Neural crest cell (in vitro differentiated cells): ENCODE measurements at regions not wholly inside any gene's neighbourhood (a gene's known extent, or its start where the extent isn't known, plus 50 kb on each side); places are given as distances from the start of the nearest gene placed in this dataset.

Experiments used
- DNase-seq: peaks from one replicate; pipeline ENCODE4 v3.0.0; 2021; ENCODE audit warnings: low read depth, mixed read lengths, low spot score
- H3K27ac Mint-ChIP-seq: one replicate; pipeline ENCODE4 v1.8.0; 2021; ENCODE audit warnings: mild to moderate bottlenecking, mixed read lengths; ENCODE audit not compliant: unreplicated experiment
- H3K27me3 Mint-ChIP-seq: 2 replicates; pipeline ENCODE4 v1.8.0; 2021; ENCODE audit warnings: low read depth, mild to moderate bottlenecking, mixed read lengths
- H3K36me3 Mint-ChIP-seq: 2 replicates; pipeline ENCODE4 v1.8.0; 2021; ENCODE audit warnings: low read depth, mild to moderate bottlenecking, mixed read lengths
- H3K4me1 Mint-ChIP-seq: 2 replicates; pipeline ENCODE4 v1.8.0; 2021; ENCODE audit warnings: mixed read lengths
- H3K4me3 Mint-ChIP-seq: one replicate; pipeline ENCODE4 v1.8.0; 2021; ENCODE audit warnings: mild to moderate bottlenecking, mixed read lengths
- H3K9me3 Mint-ChIP-seq: 2 replicates; pipeline ENCODE4 v1.8.0; 2021; ENCODE audit warnings: mixed read lengths
- CTCF ChIP-seq: fragments of 200-600 bp; sonication (generic); conservative IDR thresholded peaks from 2 replicates; pipeline ENCODE4 v1.5.0; 2021; ENCODE audit warnings: antibody characterized with exemption, mild to moderate bottlenecking

- H3K27me3 Mint-ChIP-seq = no peaks in the 10 kb centered on the region
- no peaks in the 10 kb centered on the region for H3K36me3 Mint-ChIP-seq
- DNase-seq = no peak
- no peak overlapping the region for H3K27ac Mint-ChIP-seq
- TF ChIP-seq CTCF = no peak
- peaks cover 5% of the 10 kb centered on the region for H3K9me3 Mint-ChIP-seq
- H3K4me3 Mint-ChIP-seq = no peak overlapping the region
- peaks cover 6% of the 10 kb centered on the region for H3K4me1 Mint-ChIP-seq
These were observed 129.6 kb upstream of the THBS2 start for GRCh38 chr6:169383265-169383664.

- Mint-ChIP-seq H3K27me3 (no peaks in the 10 kb centered on the region), H3K4me3 (no peak overlapping the region), H3K9me3 (peaks cover 5% of the 10 kb centered on the region), H3K27ac (no peak overlapping the region), H3K36me3 (no peaks in the 10 kb centered on the region), H3K4me1 (peaks cover 6% of the 10 kb centered on the region)
- no peak for DNase-seq
- no peak for TF ChIP-seq CTCF
These were observed 129.1 kb upstream of the THBS2 start for GRCh38 chr6:169382735-169383134.

- H3K9me3 Mint-ChIP-seq = peaks cover 5% of the 10 kb centered on the region
- H3K4me1 Mint-ChIP-seq = peaks cover 6% of the 10 kb centered on the region
- H3K36me3 Mint-ChIP-seq = no peaks in the 10 kb centered on the region
- H3K27me3 Mint-ChIP-seq = no peaks in the 10 kb centered on the region
- H3K27ac Mint-ChIP-seq = no peak overlapping the region
- no peak overlapping the region for H3K4me3 Mint-ChIP-seq
- no peak for DNase-seq
- no peak for TF ChIP-seq CTCF
These were observed 128.3 kb upstream of the THBS2 start for GRCh38 chr6:169381988-169382387.

- Mint-ChIP-seq H3K9me3 (peaks cover 5% of the 10 kb centered on the region), H3K27me3 (no peaks in the 10 kb centered on the region), H3K36me3 (peaks cover 5% of the 10 kb centered on the region), H3K4me3 (no peak overlapping the region), H3K4me1 (peaks cover 6% of the 10 kb centered on the region), H3K27ac (no peak overlapping the region)
- no peak for DNase-seq
- TF ChIP-seq CTCF = no peak
These were observed 126.8 kb upstream of the THBS2 start for GRCh38 chr6:169380493-169380892.

- Mint-ChIP-seq H3K27me3 (no peaks in the 10 kb centered on the region), H3K9me3 (peaks cover 5% of the 10 kb centered on the region), H3K4me1 (peaks cover 6% of the 10 kb centered on the region), H3K27ac (no peak overlapping the region), H3K36me3 (peaks cover 5% of the 10 kb centered on the region), H3K4me3 (no peak overlapping the region)
- no peak for DNase-seq
- TF ChIP-seq CTCF = no peak
These were observed 125.9 kb upstream of the THBS2 start for GRCh38 chr6:169379495-169380070.
